Gastrocnemius medialis (tissue), 4 donors: ENCODE measurements at regions not wholly inside any gene's neighbourhood (a gene's known extent, or its start where the extent isn't known, plus 50 kb on each side); places are given as distances from the start of the nearest gene placed in this dataset.

ENCODE experiments used
- ATAC-seq, 2 donors: fragments of 150-250 bp; one replicate each; pipeline ENCODE4 v1.9.1; 2016
- DNase-seq, 2 donors: peaks; one replicate each; pipeline ENCODE4 v3.0.0-alpha.2; 2019
- H3K27ac ChIP-seq, 4 donors: fragments of 200-600 bp; sonication (generic); 1 replicate in 1 of 4; 2 replicates in 3 of 4; pipeline ENCODE4 v1.5.1; 2016 to 2018; ENCODE audit warnings: mild to moderate bottlenecking in 2 of 4, moderate library complexity in 1 of 4
- H3K27me3 ChIP-seq, 3 donors: fragments of 200-600 bp; sonication (generic) in 2 of 3; 1 replicate in 1 of 3; 2 replicates in 2 of 3; pipeline versions ENCODE4 v1.5.1 to v1.6.0; 2016 to 2019; ENCODE audit warnings: mild to moderate bottlenecking in 1 of 3, moderate library complexity in 1 of 3
- H3K36me3 ChIP-seq, 2 donors: fragments of 200-600 bp; sonication (generic) in 1 of 2; one replicate each; pipeline ENCODE4 v1.5.1; 2017 to 2018
- H3K4me1 ChIP-seq, 2 donors: fragments of 200-600 bp; sonication (generic) in 1 of 2; one replicate each; pipeline ENCODE4 v1.5.1; 2016 to 2017; ENCODE audit warnings: mild to moderate bottlenecking in 2 of 2
- H3K4me3 ChIP-seq, 4 donors: fragments of 200-600 bp; sonication (generic) in 3 of 4; 1 replicate in 1 of 4; 2 replicates in 3 of 4; pipeline ENCODE4 v1.5.1; 2016 to 2019; ENCODE audit warnings: mild to moderate bottlenecking in 2 of 4
- H3K9me3 ChIP-seq, 3 donors: fragments of 200-600 bp; sonication (generic) in 2 of 3; 1 replicate in 1 of 3; 2 replicates in 2 of 3; pipeline ENCODE4 v1.5.1; 2016 to 2019
- POLR2A ChIP-seq, 2 donors: fragments of 450-650 bp; IDR thresholded peaks; one replicate each; pipeline ENCODE4 v1.6.1; 2017; ENCODE audit warnings: antibody characterized with exemption in 2 of 2, mild to moderate bottlenecking in 2 of 2, moderate library complexity in 2 of 2
- in situ Hi-C, 4 donors: fragments of 200-750 bp; cut with MboI; loops; one replicate each; pipeline versions ENCODE4 v1.15.0 to v1.8.0; 2017; ENCODE audit warnings: low sequenced_read_pairs in 4 of 4
- intact Hi-C: fragments of 100-400 bp; cut with DNase I; formaldehyde crosslinking; loops from one replicate; pipeline ENCODE4 v1.15.1; 2023; ENCODE audit warnings: low total_unique reads
- TF ChIP-seq, protein P1 (sequence below), 5 experiments: fragments of 450-650 bp in 3 of 5; fragments of 200-600 bp in 2 of 5; sonication (generic) in 2 of 5; IDR thresholded peaks in 4 of 5; conservative IDR thresholded peaks in 1 of 5; 1 replicate in 4 of 5; 2 replicates in 1 of 5; pipeline ENCODE4 v1.5.1; 2016 to 2019; ENCODE audit warnings: antibody characterized with exemption in 5 of 5, mild to moderate bottlenecking in 3 of 5, moderate library complexity in 3 of 5

DNA sequence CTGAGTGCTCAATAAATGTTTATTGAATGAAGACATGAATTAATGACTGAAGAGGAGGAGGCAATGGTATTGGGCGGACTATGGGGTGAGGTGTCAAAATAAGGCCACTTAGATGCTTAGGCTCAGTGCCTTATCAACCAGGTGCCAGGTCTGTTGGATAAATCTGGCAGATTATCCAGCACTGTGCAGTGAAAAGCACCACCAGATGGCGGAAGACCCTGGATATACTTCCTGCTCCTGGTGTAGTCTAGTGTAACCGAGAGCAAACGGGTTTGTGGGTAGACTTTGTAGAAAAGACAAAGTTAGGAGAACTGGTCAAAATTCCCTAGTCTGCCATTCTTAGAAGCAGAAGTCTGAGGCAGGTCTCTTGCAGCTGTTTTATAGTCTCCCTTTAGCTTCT lies 306.3 kb downstream of the ATP23 start:
- DNase-seq = no peak
- in situ Hi-C loops = no loop called here

DNA sequence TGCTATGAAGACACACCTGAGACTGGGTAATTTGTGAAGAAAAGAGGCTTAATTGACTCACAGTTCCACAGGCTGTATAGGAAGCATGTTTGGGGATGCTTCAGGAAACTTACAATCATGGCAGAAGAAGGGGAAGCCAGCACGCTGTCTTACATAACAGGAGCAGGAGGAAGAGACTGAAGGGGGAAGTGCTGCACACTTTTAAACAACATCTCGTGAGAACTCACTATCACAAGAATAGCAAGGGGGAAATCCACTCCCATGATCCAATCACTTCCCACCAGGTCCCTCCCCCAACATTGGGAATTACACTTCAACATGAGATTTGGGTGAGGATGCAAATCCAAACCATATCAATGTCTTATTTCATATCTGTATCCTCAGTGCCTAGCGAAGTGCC lies 307.2 kb downstream of the ATP23 start:
- Histone ChIP-seq H3K27me3 (no peaks in the 10 kb centered on the region), H3K36me3 (no peaks in the 10 kb centered on the region), H3K27ac (no peak overlapping the region), H3K4me1 (peaks cover 0 to 6% of the 10 kb centered on the region in 2 donors), H3K4me3 (no peak overlapping the region), H3K9me3 (no peaks in the 10 kb centered on the region)
- intact Hi-C loops (no loop called here), in situ Hi-C loops (no loop called here)
- ATAC-seq = no peak
- DNase-seq = no peak
- TF ChIP-seq POLR2A (IDR thresholded peaks at IDR 0.05) = no peak
- TF ChIP-seq, protein P1, sequence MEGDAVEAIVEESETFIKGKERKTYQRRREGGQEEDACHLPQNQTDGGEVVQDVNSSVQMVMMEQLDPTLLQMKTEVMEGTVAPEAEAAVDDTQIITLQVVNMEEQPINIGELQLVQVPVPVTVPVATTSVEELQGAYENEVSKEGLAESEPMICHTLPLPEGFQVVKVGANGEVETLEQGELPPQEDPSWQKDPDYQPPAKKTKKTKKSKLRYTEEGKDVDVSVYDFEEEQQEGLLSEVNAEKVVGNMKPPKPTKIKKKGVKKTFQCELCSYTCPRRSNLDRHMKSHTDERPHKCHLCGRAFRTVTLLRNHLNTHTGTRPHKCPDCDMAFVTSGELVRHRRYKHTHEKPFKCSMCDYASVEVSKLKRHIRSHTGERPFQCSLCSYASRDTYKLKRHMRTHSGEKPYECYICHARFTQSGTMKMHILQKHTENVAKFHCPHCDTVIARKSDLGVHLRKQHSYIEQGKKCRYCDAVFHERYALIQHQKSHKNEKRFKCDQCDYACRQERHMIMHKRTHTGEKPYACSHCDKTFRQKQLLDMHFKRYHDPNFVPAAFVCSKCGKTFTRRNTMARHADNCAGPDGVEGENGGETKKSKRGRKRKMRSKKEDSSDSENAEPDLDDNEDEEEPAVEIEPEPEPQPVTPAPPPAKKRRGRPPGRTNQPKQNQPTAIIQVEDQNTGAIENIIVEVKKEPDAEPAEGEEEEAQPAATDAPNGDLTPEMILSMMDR (IDR thresholded peaks at IDR 0.05 in 4 of 5, conservative IDR thresholded peaks at IDR 0.05 in 1 of 5) = no peak

More for the DNA sequence above, 306.3 kb downstream of the ATP23 start:
- Histone ChIP-seq H3K4me3 (no peak overlapping the region), H3K27ac (no peak overlapping the region), H3K9me3 (no peaks in the 10 kb centered on the region), H3K27me3 (no peaks in the 10 kb centered on the region), H3K36me3 (no peaks in the 10 kb centered on the region), H3K4me1 (peaks cover 0 to 6% of the 10 kb centered on the region in 2 donors)
- no peak for ATAC-seq
- intact Hi-C loops = no loop called here
- no peak for TF ChIP-seq POLR2A (IDR thresholded peaks at IDR 0.05)
- TF ChIP-seq, protein P1 (IDR thresholded peaks at IDR 0.05 in 4 of 5, conservative IDR thresholded peaks at IDR 0.05 in 1 of 5) = no peak

DNA sequence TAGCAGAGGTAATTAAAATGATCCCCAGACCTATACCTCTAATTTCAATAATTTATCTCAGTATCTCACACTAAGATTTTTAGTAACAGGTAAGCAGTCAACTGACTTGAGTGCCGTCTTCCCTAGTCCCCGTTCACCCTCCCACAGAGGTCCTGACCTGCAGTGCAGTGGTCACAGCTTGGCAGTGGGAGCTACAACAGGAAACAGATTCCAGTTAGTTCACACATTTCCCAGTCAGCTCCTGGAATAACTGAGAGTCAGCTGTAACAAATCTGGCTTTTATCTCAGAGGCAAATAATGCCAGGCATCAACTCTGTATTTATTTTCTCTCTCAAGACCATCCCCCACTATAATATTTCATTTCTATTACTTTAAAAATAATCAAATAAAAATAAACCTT lies 308.2 kb downstream of the ATP23 start:
- TF ChIP-seq, protein P1 (IDR thresholded peaks at IDR 0.05 in 4 of 5, conservative IDR thresholded peaks at IDR 0.05 in 1 of 5) = no peak
- TF ChIP-seq POLR2A (IDR thresholded peaks at IDR 0.05) = no peak
- in situ Hi-C loops = no loop called here
- no peaks in the 10 kb centered on the region for H3K27me3 ChIP-seq
- H3K36me3 ChIP-seq = no peaks in the 10 kb centered on the region
- DNase-seq (no peak), ATAC-seq (no peak)
- intact Hi-C loops = no loop called here
- H3K4me3 ChIP-seq = no peak overlapping the region
- no peak overlapping the region for H3K27ac ChIP-seq
- peaks cover 0 to 6% of the 10 kb centered on the region in 2 donors for H3K4me1 ChIP-seq
- H3K9me3 ChIP-seq = no peaks in the 10 kb centered on the region

DNA sequence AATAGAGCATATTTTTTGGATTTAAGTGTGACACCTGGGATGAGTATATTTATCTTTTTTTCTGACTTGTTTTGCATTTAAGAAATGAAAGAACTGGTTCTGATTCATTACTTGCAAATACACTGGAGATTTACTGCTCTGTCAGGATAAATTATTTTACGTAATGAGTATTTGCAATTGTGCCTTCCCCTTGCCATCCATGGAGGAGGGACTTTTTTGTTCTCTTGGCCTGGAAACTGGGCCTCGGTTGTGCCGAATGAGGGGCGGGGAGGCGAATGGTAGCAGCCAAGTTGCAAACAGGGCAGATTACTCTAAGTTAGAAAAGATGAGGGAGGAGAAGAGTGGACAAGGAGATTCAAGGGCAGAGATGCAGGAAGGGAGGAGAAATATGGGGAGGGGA lies 308.7 kb downstream of the ATP23 start:
- in situ Hi-C loops (no loop called here), intact Hi-C loops (no loop called here)
- no peaks in the 10 kb centered on the region for H3K27me3 ChIP-seq
- ATAC-seq (no peak), DNase-seq (no peak)
- H3K36me3 ChIP-seq = no peaks in the 10 kb centered on the region
- no peak overlapping the region for H3K27ac ChIP-seq
- H3K9me3 ChIP-seq = no peaks in the 10 kb centered on the region
- H3K4me1 ChIP-seq = peaks cover 2 to 6% of the 10 kb centered on the region in 2 donors
- TF ChIP-seq, protein P1 (IDR thresholded peaks at IDR 0.05 in 4 of 5, conservative IDR thresholded peaks at IDR 0.05 in 1 of 5) = no peak
- no peak for TF ChIP-seq POLR2A (IDR thresholded peaks at IDR 0.05)
- H3K4me3 ChIP-seq = no peak overlapping the region

DNA sequence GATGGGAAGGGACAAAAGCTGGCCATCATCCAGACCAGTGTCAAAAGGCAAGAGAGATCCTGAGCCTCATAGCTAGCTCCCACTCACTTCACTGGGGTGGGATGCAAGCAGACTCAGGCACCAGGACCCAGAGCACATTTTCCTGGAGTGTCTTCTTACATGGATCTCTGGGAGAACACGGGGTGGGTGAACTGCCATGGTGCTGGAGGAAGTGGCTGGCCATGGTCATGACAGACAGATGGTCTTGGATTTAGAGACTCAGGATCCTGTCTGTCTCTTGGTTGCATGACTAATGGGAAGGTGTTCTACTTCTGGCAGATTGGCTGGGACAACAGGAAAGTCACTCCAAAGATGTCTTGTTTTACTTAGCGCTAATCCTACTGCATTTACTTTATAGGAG lies 311.5 kb downstream of the ATP23 start:
- no peak for TF ChIP-seq POLR2A (IDR thresholded peaks at IDR 0.05)
- TF ChIP-seq, protein P1 (IDR thresholded peaks at IDR 0.05 in 4 of 5, conservative IDR thresholded peaks at IDR 0.05 in 1 of 5) = no peak
- in situ Hi-C loops (no loop called here), intact Hi-C loops (no loop called here)
- DNase-seq (no peak), ATAC-seq (no peak)
- no peaks in the 10 kb centered on the region for H3K27me3 ChIP-seq
- H3K9me3 ChIP-seq = no peaks in the 10 kb centered on the region
- no peaks in the 10 kb centered on the region for H3K36me3 ChIP-seq
- no peak overlapping the region for H3K27ac ChIP-seq
- peaks cover 4 to 6% of the 10 kb centered on the region in 2 donors for H3K4me1 ChIP-seq
- no peak overlapping the region for H3K4me3 ChIP-seq
